SH-SY5Y (cell line): ENCODE measurements at regions not wholly inside any gene's neighbourhood (a gene's known extent, or its start where the extent isn't known, plus 50 kb on each side); places are given as distances from the start of the nearest gene placed in this dataset.

Source experiments
- GATA2 ChIP-seq: IDR thresholded peaks from 2 replicates; pipeline ENCODE4 v1.6.1; 2011; ENCODE audit warnings: mild to moderate bottlenecking, low read depth, low read length
- GATA3 ChIP-seq: IDR thresholded peaks from 2 replicates; pipeline ENCODE4 v1.6.1; 2011; ENCODE audit warnings: low read depth, mild to moderate bottlenecking, low read length, moderate library complexity

DNA sequence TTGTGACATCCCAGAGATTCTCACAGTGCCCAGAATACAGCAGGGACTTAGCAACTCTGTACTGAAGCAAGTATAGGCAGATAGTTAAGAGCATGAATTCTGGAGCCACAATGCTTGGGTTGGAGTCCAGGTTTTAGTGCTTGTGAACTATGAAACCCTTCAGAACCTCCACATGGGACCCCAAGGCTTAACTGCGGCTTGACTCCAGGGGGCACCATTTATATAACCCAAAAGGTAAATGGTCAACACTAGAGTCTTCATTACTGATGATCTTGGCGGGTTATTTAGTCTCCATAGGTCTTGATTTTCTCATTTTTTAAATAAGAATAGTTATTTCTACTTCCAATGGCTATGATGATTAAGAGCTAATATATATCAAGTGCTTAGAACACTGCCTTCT is 390.3 kb downstream of the TAF11L14 start:
- no peak for TF ChIP-seq GATA3
- no peak for TF ChIP-seq GATA2
